ENCODE measurements at regions not wholly inside any gene's neighbourhood (a gene's known extent, or its start where the extent isn't known, plus 50 kb on each side); places are given as distances from the start of the nearest gene placed in this dataset.

DNA sequence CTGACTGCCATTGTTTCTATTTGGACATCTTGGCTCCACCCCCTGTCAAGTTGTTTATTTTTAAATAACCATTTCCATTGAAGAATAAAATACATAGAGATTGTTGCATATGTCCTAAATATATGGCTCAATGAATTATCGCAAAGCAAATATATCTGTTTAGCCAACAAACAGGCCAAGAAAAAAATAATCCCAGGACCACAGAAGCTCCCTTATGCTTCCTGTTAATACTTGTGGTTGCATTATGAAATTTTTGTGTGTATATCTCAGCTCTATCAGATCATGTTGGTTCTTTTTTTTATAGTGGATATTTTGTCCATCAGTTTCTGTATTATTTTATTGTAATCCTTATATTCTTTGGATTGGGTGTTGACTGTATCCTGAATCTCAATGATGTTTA is 53.4 kb upstream of the CYP2C8 start:
- DNase-seq (no peak), ATAC-seq (no peak)
- POLR2A ChIA-PET: no interaction called here
- H3K27ac Mint-ChIP-seq: no peak overlapping the region
- CTCF ChIA-PET: no interaction called here
- H3K4me3 Mint-ChIP-seq: no peak overlapping the region
- peaks cover 0 to 6% (median 0%) of the 10 kb centered on the region in 5 donors for H3K36me3 Mint-ChIP-seq
- H3K4me3 ChIP-seq (ENCODE audit: low read length): no peak overlapping the region
- H3K27ac ChIP-seq (ENCODE audit: low read depth, low read length): no peak overlapping the region
- H3K4me1 ChIP-seq (ENCODE audit: control insufficient read depth in 2 of 2, insufficient read depth in 2 of 2, low read length in 2 of 2): no peaks in the 10 kb centered on the region
- H3K27me3 Mint-ChIP-seq: peaks cover 0 to 19% (median 2%) of the 10 kb centered on the region in 5 donors
- H3K27me3 ChIP-seq (ENCODE audit: control insufficient read depth in 2 of 2, insufficient read depth in 2 of 2, low read length in 2 of 2): no peaks in the 10 kb centered on the region
- intact Hi-C loops (cut with micrococcal nuclease): no loop called here
- H3K36me3 ChIP-seq (ENCODE audit: control insufficient read depth in 2 of 3, insufficient read depth in 3 of 3, low read length in 3 of 3): no peaks in the 10 kb centered on the region
- H3K9me3 ChIP-seq (ENCODE audit: control insufficient read depth in 2 of 3, low read length in 3 of 3): no peaks in the 10 kb centered on the region
- peaks cover 2 to 30% (median 14%) of the 10 kb centered on the region in 11 donors for H3K9me3 Mint-ChIP-seq
- H3K4me1 Mint-ChIP-seq: no peaks in the 10 kb centered on the region

DNA sequence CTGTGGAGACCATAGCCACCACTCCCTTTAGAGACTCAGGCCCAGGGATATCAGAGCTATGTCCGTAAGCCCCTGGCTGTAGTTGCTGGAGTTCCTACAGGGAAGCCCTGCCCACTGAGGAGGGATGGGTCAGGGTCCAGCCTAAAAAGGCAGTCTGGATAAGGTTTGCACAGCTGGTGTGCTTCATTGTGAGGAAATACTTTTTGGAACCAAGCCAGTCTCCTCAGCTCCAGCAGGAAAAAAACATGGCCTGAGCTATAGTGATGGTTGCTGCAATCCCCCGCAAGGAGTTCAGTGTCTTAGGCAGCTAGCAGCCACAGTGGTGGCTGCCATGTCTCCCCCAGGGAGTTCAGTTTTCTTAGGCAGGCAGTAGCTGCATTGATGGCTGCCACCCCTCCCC is 52.6 kb upstream of the CYP2C8 start:
- H3K4me3 Mint-ChIP-seq: no peak overlapping the region
- H3K36me3 Mint-ChIP-seq: peaks cover 0 to 6% (median 0%) of the 10 kb centered on the region in 5 donors
- ATAC-seq (no peak), DNase-seq (no peak)
- no peak overlapping the region for H3K27ac Mint-ChIP-seq
- Histone ChIP-seq H3K36me3 (ENCODE audit: control insufficient read depth in 2 of 3, insufficient read depth in 3 of 3, low read length in 3 of 3) (no peaks in the 10 kb centered on the region), H3K27ac (ENCODE audit: low read depth, low read length) (no peak overlapping the region), H3K4me1 (ENCODE audit: control insufficient read depth in 2 of 2, insufficient read depth in 2 of 2, low read length in 2 of 2) (no peaks in the 10 kb centered on the region), H3K4me3 (ENCODE audit: low read length) (no peak overlapping the region), H3K9me3 (ENCODE audit: control insufficient read depth in 2 of 3, low read length in 3 of 3) (no peaks in the 10 kb centered on the region), H3K27me3 (ENCODE audit: control insufficient read depth in 2 of 2, insufficient read depth in 2 of 2, low read length in 2 of 2) (no peaks in the 10 kb centered on the region)
- peaks cover 0 to 22% (median 3%) of the 10 kb centered on the region in 5 donors for H3K27me3 Mint-ChIP-seq
- peaks cover 2 to 36% (median 16%) of the 10 kb centered on the region in 11 donors for H3K9me3 Mint-ChIP-seq
- intact Hi-C loops (cut with micrococcal nuclease): no loop called here
- ChIA-PET POLR2A (no interaction called here), CTCF (no interaction called here)
- no peaks in the 10 kb centered on the region for H3K4me1 Mint-ChIP-seq
